ENCODE measurements at regions not wholly inside any gene's neighbourhood (a gene's known extent, or its start where the extent isn't known, plus 50 kb on each side); places are given as distances from the start of the nearest gene placed in this dataset.

- DNase-seq (ENCODE audit: low read depth): no peak
Observed at GRCh38 chr2:120567128-120567527, 168.5 kb upstream of the GLI2 start.

- DNase-seq (ENCODE audit: low read depth): no peak
Observed at GRCh38 chr2:120568089-120568974, 167.3 kb upstream of the GLI2 start.

- DNase-seq (ENCODE audit: low read depth): no peak
Observed at GRCh38 chr2:120568975-120569268, 166.7 kb upstream of the GLI2 start.

- no peak for DNase-seq (ENCODE audit: low read depth)
Observed at GRCh38 chr2:120570001-120570400, 165.7 kb upstream of the GLI2 start.

GRCh38 chr2:120570546-120570945 is 165.1 kb upstream of the GLI2 start:
- DNase-seq (ENCODE audit: low read depth): no peak

GRCh38 chr2:120571015-120571728 is 164.5 kb upstream of the GLI2 start:
- no peak for DNase-seq (ENCODE audit: low read depth)

GRCh38 chr2:120572226-120572625 is 163.4 kb upstream of the GLI2 start:
- DNase-seq (ENCODE audit: low read depth): no peak

- DNase-seq (ENCODE audit: low read depth): no peak
Observed at GRCh38 chr2:120574620-120575019, 161.0 kb upstream of the GLI2 start.

GRCh38 chr2:120575966-120576365 is 159.7 kb upstream of the GLI2 start:
- DNase-seq (ENCODE audit: low read depth): no peak

GRCh38 chr2:120576509-120577474 is 158.9 kb upstream of the GLI2 start:
- no peak for DNase-seq (ENCODE audit: low read depth)

GRCh38 chr2:120577721-120578295 is 157.9 kb upstream of the GLI2 start:
- DNase-seq (ENCODE audit: low read depth): no peak

GRCh38 chr2:120578576-120579352 is 156.9 kb upstream of the GLI2 start:
- DNase-seq (ENCODE audit: low read depth): no peak

GRCh38 chr2:120579916-120580685 is 155.6 kb upstream of the GLI2 start:
- no peak for DNase-seq (ENCODE audit: low read depth)

GRCh38 chr2:120580709-120581108 is 155.0 kb upstream of the GLI2 start:
- DNase-seq (ENCODE audit: low read depth): no peak

GRCh38 chr2:120583121-120583520 is 152.5 kb upstream of the GLI2 start:
- no peak for DNase-seq (ENCODE audit: low read depth)

- DNase-seq (ENCODE audit: low read depth): no peak
Observed at GRCh38 chr2:120583851-120584570, 151.7 kb upstream of the GLI2 start.

- no peak for DNase-seq (ENCODE audit: low read depth)
Observed at GRCh38 chr2:120586507-120587278, 149.0 kb upstream of the GLI2 start.

- no peak for DNase-seq (ENCODE audit: low read depth)
Observed at GRCh38 chr2:120587279-120587996, 148.2 kb upstream of the GLI2 start.

Measured in activated T-cell treated with anti-CD3 and anti-CD28 coated beads for 1 hour (primary cell).